Stomach smooth muscle (tissue), 2 donors: ENCODE measurements at regions not wholly inside any gene's neighbourhood (a gene's known extent, or its start where the extent isn't known, plus 50 kb on each side); places are given as distances from the start of the nearest gene placed in this dataset.
"Not testable (repeated sequence)": the region's sequence is repeated elsewhere in the genome, so short reads cannot be mapped to it uniquely, and the experiment has no call there.

Source experiments
- H3K27ac ChIP-seq: one replicate; pipeline ENCODE4 v1.7.0; 2013; ENCODE audit warnings: mild to moderate bottlenecking, low read length, inconsistent platforms
- H3K27me3 ChIP-seq, 2 donors: one replicate each; pipeline ENCODE4 v1.7.0; 2013; ENCODE audit warnings: low read length in 2 of 2; ENCODE audit not compliant: insufficient read depth in 2 of 2, control insufficient read depth in 1 of 2
- H3K36me3 ChIP-seq, 2 donors: one replicate each; pipeline ENCODE4 v1.7.0; 2013; ENCODE audit warnings: low read length in 2 of 2; ENCODE audit not compliant: control insufficient read depth in 2 of 2, insufficient read depth in 2 of 2
- H3K4me1 ChIP-seq: one replicate; pipeline ENCODE4 v1.7.0; 2013; ENCODE audit warnings: low read length; ENCODE audit not compliant: control insufficient read depth, insufficient read depth
- H3K4me3 ChIP-seq, 2 donors: one replicate each; pipeline ENCODE4 v1.7.0; 2013; ENCODE audit warnings: low read length in 2 of 2
- H3K9ac ChIP-seq, 2 donors: one replicate each; pipeline ENCODE4 v1.7.0; 2013; ENCODE audit warnings: low read length in 2 of 2, mild to moderate bottlenecking in 1 of 2
- H3K9me3 ChIP-seq, 2 donors: one replicate each; pipeline ENCODE4 v1.7.0; 2013; ENCODE audit warnings: low read length in 2 of 2; ENCODE audit not compliant: control insufficient read depth in 2 of 2
- donor health status: healthy.
- donor health status: Pancreatic carcinoma.

GRCh38 chr11:29449281-29450074, 567.4 kb downstream of the KCNA4 start:
- Histone ChIP-seq H3K9ac (no peak overlapping the region), H3K27me3 (no peaks in the 10 kb centered on the region), H3K9me3 (no peaks in the 10 kb centered on the region), H3K4me3 (no peak overlapping the region), H3K36me3 (no peaks in the 10 kb centered on the region), H3K4me1 (no peaks in the 10 kb centered on the region), H3K27ac (no peak overlapping the region)

- Histone ChIP-seq H3K9me3 (no peaks in the 10 kb centered on the region), H3K4me3 (no peak overlapping the region), H3K27me3 (no peaks in the 10 kb centered on the region), H3K27ac (no peak overlapping the region), H3K9ac (no peak overlapping the region), H3K4me1 (no peaks in the 10 kb centered on the region), H3K36me3 (no peaks in the 10 kb centered on the region)
These were observed 568.5 kb downstream of the KCNA4 start for GRCh38 chr11:29448246-29448877.

- H3K4me1 ChIP-seq, result no peaks in the 10 kb centered on the region
- H3K4me3 ChIP-seq, result no peak overlapping the region
- H3K9ac ChIP-seq, result no peak overlapping the region
- no peaks in the 10 kb centered on the region for H3K36me3 ChIP-seq
- no peaks in the 10 kb centered on the region for H3K9me3 ChIP-seq
- no peak overlapping the region for H3K27ac ChIP-seq
- H3K27me3 ChIP-seq, result no peaks in the 10 kb centered on the region
These were observed 569.0 kb downstream of the KCNA4 start for GRCh38 chr11:29447821-29448220.

- H3K27ac ChIP-seq, result no peak overlapping the region
- no peaks in the 10 kb centered on the region for H3K27me3 ChIP-seq
- H3K36me3 ChIP-seq, result no peaks in the 10 kb centered on the region
- H3K4me3 ChIP-seq, result no peak overlapping the region
- no peaks in the 10 kb centered on the region for H3K4me1 ChIP-seq
- no peaks in the 10 kb centered on the region for H3K9me3 ChIP-seq
- H3K9ac ChIP-seq, result no peak overlapping the region
These were observed 570.7 kb downstream of the KCNA4 start for GRCh38 chr11:29446132-29446531.

GRCh38 chr11:29445191-29445590, 571.6 kb downstream of the KCNA4 start:
- H3K4me3 ChIP-seq, H3K4me1 ChIP-seq, H3K36me3 ChIP-seq, H3K9ac ChIP-seq, H3K9me3 ChIP-seq, H3K27ac ChIP-seq, H3K27me3 ChIP-seq: not testable (repeated sequence)

- Histone ChIP-seq H3K27me3 (no peaks in the 10 kb centered on the region), H3K9me3 (no peaks in the 10 kb centered on the region), H3K27ac (no peak overlapping the region), H3K36me3 (no peaks in the 10 kb centered on the region), H3K4me1 (no peaks in the 10 kb centered on the region), H3K4me3 (no peak overlapping the region), H3K9ac (no peak overlapping the region)
These were observed 578.0 kb downstream of the KCNA4 start for GRCh38 chr11:29438815-29439214.

GRCh38 chr11:29435421-29435820, 581.4 kb downstream of the KCNA4 start:
- no peak overlapping the region for H3K27ac ChIP-seq
- no peaks in the 10 kb centered on the region for H3K9me3 ChIP-seq
- H3K4me1 ChIP-seq, result no peaks in the 10 kb centered on the region
- no peak overlapping the region for H3K4me3 ChIP-seq
- H3K27me3 ChIP-seq, result no peaks in the 10 kb centered on the region
- H3K9ac ChIP-seq, result no peak overlapping the region
- no peaks in the 10 kb centered on the region for H3K36me3 ChIP-seq

- Histone ChIP-seq H3K9ac (no peak overlapping the region), H3K4me3 (no peak overlapping the region), H3K4me1 (no peaks in the 10 kb centered on the region), H3K27ac (no peak overlapping the region), H3K36me3 (no peaks in the 10 kb centered on the region), H3K27me3 (no peaks in the 10 kb centered on the region), H3K9me3 (no peaks in the 10 kb centered on the region)
These were observed 584.0 kb downstream of the KCNA4 start for GRCh38 chr11:29432719-29433325.

- no peaks in the 10 kb centered on the region for H3K4me1 ChIP-seq
- H3K9me3 ChIP-seq, result no peaks in the 10 kb centered on the region
- H3K27me3 ChIP-seq, result no peaks in the 10 kb centered on the region
- no peak overlapping the region for H3K9ac ChIP-seq
- H3K27ac ChIP-seq, result no peak overlapping the region
- H3K36me3 ChIP-seq, result no peaks in the 10 kb centered on the region
- H3K4me3 ChIP-seq, result no peak overlapping the region
These were observed 611.5 kb downstream of the KCNA4 start for GRCh38 chr11:29405305-29405704.

- H3K27ac ChIP-seq, result no peak overlapping the region
- no peaks in the 10 kb centered on the region for H3K36me3 ChIP-seq
- no peaks in the 10 kb centered on the region for H3K9me3 ChIP-seq
- no peaks in the 10 kb centered on the region for H3K27me3 ChIP-seq
- no peak overlapping the region for H3K9ac ChIP-seq
- no peak overlapping the region for H3K4me3 ChIP-seq
- peaks cover 2% of the 10 kb centered on the region for H3K4me1 ChIP-seq
These were observed 621.2 kb downstream of the KCNA4 start for GRCh38 chr11:29395555-29396072.

GRCh38 chr11:29389793-29390192, 627.0 kb downstream of the KCNA4 start:
- Histone ChIP-seq H3K27me3 (no peaks in the 10 kb centered on the region), H3K9ac (no peak overlapping the region), H3K36me3 (no peaks in the 10 kb centered on the region), H3K27ac (no peak overlapping the region), H3K4me3 (no peak overlapping the region), H3K4me1 (no peaks in the 10 kb centered on the region), H3K9me3 (peaks cover 0 to 3% of the 10 kb centered on the region in 2 donors)
